ENCODE measurements at regions not wholly inside any gene's neighbourhood (a gene's known extent, or its start where the extent isn't known, plus 50 kb on each side); places are given as distances from the start of the nearest gene placed in this dataset.

DNA sequence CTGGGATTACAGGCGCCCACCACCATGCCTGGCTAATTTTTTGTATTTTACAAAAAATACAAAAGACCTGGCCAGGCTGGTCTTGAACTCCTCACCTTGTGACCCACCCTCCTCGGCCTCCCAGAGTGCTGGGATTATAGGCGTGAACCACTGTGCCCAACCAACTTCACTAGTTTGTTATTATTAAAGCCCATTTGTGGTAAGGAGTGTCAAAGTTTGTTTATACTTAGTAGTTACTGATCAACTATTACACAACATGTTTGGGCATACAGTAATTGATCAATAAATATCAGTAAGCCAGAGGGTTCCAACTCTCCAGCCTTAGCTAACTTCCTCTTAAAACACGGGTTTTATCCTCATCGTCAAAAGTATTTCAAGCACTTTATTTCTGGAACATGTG lies 67.5 kb upstream of the ZNG1B start:
- DNase-seq (ENCODE audit: low read depth in 1 of 2, low spot score in 2 of 2) = no peak
- no peak overlapping the region for H3K23ac ChIP-seq (ENCODE audit: insufficient read length)
- H3K14ac ChIP-seq (ENCODE audit: insufficient read length) = no peak overlapping the region
- H3K9ac ChIP-seq (replicated peaks in 1 of 4; ENCODE audit: extremely low read depth in 1 of 4, low read depth in 3 of 4, low read length in 3 of 4) = no peak overlapping the region
- H4K20me1 ChIP-seq (replicated peaks in 1 of 2; ENCODE audit: control insufficient read depth in 1 of 2, insufficient read depth in 2 of 2, low read length in 2 of 2) = no peaks in the 10 kb centered on the region
- ChIA-PET POLR2A (ENCODE audit: partially characterized antibody) (no interaction called here), CTCF (ENCODE audit: partially characterized antibody) (interaction anchor here (0.6 to 5.2 kb wide), 30 partner anchors 12 to 328 kb away, joined by 3 to 74 read pairs (median 5); no protein-coding TSS in a partner anchor)
- H2AK5ac ChIP-seq (ENCODE audit: low read depth, low read length) = no peak overlapping the region
- no peak overlapping the region for H4K91ac ChIP-seq (replicated peaks; ENCODE audit: insufficient read length, low read length)
- no peak overlapping the region for H3K4me2 ChIP-seq (ENCODE audit: insufficient read depth in 1 of 2, low read depth in 2 of 2, low read length in 2 of 2)
- no peak overlapping the region for H3K4ac ChIP-seq (replicated peaks; ENCODE audit: insufficient read length, low read depth, low read length)
- no peaks in the 10 kb centered on the region for H3K79me2 ChIP-seq (ENCODE audit: control insufficient read depth in 1 of 2, insufficient read depth in 2 of 2, low read length in 2 of 2)
- no peak overlapping the region for H3K27ac ChIP-seq (ENCODE audit: low read depth, low read length)
- no peak for FAIRE-seq
- H2BK15ac ChIP-seq (ENCODE audit: low read length) = no peak overlapping the region
- H3K23me2 ChIP-seq (ENCODE audit: low read depth, low read length) = no peaks in the 10 kb centered on the region
- H3K9me3 ChIP-seq (ENCODE audit: insufficient read depth in 2 of 2, low read depth in 1 of 2, low read length in 1 of 2) = no peaks in the 10 kb centered on the region
- H2BK12ac ChIP-seq (ENCODE audit: low read depth, low read length) = no peak overlapping the region
- WGBS, 2 experiments (ENCODE audit: extremely low coverage in 1 of 2, insufficient coverage in 1 of 2, insufficient read length in 1 of 2, insufficient replicate concordance in 2 of 2, low coverage in 1 of 2, low lambda C conversion rate in 2 of 2, missing lambda C conversion rate in 1 of 2) = 78% methylated on average over 5 of the region's 5 CpGs; no CpG with 5 or more reads in 1 of the 2 experiments
- H2AFZ ChIP-seq (ENCODE audit: low read length) = no peak overlapping the region
- H3K27me3 ChIP-seq (replicated peaks in 1 of 4; ENCODE audit: control insufficient read depth in 3 of 4, extremely low read depth in 1 of 4, insufficient read depth in 3 of 4, low read length in 3 of 4) = no peaks in the 10 kb centered on the region
- no peak overlapping the region for H2BK120ac ChIP-seq (replicated peaks; ENCODE audit: low read depth, low read length)
- H4K8ac ChIP-seq (ENCODE audit: extremely low read depth, insufficient read depth, low read length) = no peak overlapping the region; the same call in 1 of the 2 replicates
- H3K56ac ChIP-seq (replicated peaks; ENCODE audit: insufficient read length, low read depth, low read length) = no peak overlapping the region
- H3K18ac ChIP-seq (ENCODE audit: extremely low read depth, low read length) = no peak overlapping the region
- no peak overlapping the region for H4K5ac ChIP-seq (ENCODE audit: insufficient read length, low read depth, low read length)
- H3K4me3 ChIP-seq (ENCODE audit: extremely low read depth in 1 of 4, insufficient read depth in 2 of 4, low read depth in 3 of 4, low read length in 4 of 4) = no peak overlapping the region
- H2BK20ac ChIP-seq (ENCODE audit: low read length) = no peak overlapping the region
- H3K4me1 ChIP-seq (replicated peaks in 1 of 4; ENCODE audit: control insufficient read depth in 3 of 4, insufficient read depth in 4 of 4, low read length in 3 of 4) = no peaks in the 10 kb centered on the region
- no peaks in the 10 kb centered on the region for H3K79me1 ChIP-seq (ENCODE audit: low read depth, low read length)
- H3K36me3 ChIP-seq (ENCODE audit: control insufficient read depth in 2 of 4, insufficient read depth in 4 of 4, low read length in 3 of 4) = no peaks in the 10 kb centered on the region
- H2BK5ac ChIP-seq (ENCODE audit: low read depth, low read length) = no peak overlapping the region
- TF ChIP-seq SIN3A (conservative IDR thresholded peaks at IDR 0.05 in 1 of 2, IDR thresholded peaks at IDR 0.05 in 1 of 2; ENCODE audit: low read depth in 1 of 2, low read length in 2 of 2) = no peak
- no peak for TF ChIP-seq EGR1 (IDR thresholded peaks at IDR 0.05; ENCODE audit: borderline replicate concordance, low read depth, low read length)
- TF ChIP-seq KDM1A (IDR thresholded peaks at IDR 0.05; ENCODE audit: borderline replicate concordance, low read length) = no peak
- no peak for TF ChIP-seq FOSL1 (IDR thresholded peaks at IDR 0.05; ENCODE audit: insufficient read depth, low read depth, low read length)
- no peak for TF ChIP-seq SIRT6 (IDR thresholded peaks at IDR 0.05; ENCODE audit: low read length)
- TF ChIP-seq, protein P1, sequence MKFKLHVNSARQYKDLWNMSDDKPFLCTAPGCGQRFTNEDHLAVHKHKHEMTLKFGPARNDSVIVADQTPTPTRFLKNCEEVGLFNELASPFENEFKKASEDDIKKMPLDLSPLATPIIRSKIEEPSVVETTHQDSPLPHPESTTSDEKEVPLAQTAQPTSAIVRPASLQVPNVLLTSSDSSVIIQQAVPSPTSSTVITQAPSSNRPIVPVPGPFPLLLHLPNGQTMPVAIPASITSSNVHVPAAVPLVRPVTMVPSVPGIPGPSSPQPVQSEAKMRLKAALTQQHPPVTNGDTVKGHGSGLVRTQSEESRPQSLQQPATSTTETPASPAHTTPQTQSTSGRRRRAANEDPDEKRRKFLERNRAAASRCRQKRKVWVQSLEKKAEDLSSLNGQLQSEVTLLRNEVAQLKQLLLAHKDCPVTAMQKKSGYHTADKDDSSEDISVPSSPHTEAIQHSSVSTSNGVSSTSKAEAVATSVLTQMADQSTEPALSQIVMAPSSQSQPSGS (IDR thresholded peaks at IDR 0.05; ENCODE audit: low read length) = no peak
- TF ChIP-seq, protein P2, sequence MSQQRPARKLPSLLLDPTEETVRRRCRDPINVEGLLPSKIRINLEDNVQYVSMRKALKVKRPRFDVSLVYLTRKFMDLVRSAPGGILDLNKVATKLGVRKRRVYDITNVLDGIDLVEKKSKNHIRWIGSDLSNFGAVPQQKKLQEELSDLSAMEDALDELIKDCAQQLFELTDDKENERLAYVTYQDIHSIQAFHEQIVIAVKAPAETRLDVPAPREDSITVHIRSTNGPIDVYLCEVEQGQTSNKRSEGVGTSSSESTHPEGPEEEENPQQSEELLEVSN (IDR thresholded peaks at IDR 0.05) = no peak
- no peak for TF ChIP-seq BRCA1 (IDR thresholded peaks at IDR 0.05; ENCODE audit: low read depth, low read length)
- no peak for TF ChIP-seq TEAD4 (IDR thresholded peaks at IDR 0.05; ENCODE audit: low read depth, low read length)
- TF ChIP-seq, protein P3, sequence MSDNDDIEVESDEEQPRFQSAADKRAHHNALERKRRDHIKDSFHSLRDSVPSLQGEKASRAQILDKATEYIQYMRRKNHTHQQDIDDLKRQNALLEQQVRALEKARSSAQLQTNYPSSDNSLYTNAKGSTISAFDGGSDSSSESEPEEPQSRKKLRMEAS (IDR thresholded peaks at IDR 0.05) = no peak
- no peak for TF ChIP-seq POLR2A (IDR thresholded peaks at IDR 0.05; ENCODE audit: control extremely low read depth in 1 of 2, low read depth in 2 of 2, low read length in 2 of 2)
- no peak for TF ChIP-seq CHD2 (IDR thresholded peaks at IDR 0.05; ENCODE audit: low read length)
- no peak for TF ChIP-seq POLR2AphosphoS5 (IDR thresholded peaks at IDR 0.05; ENCODE audit: low read depth, low read length)
